ENCODE measurements at regions not wholly inside any gene's neighbourhood (a gene's known extent, or its start where the extent isn't known, plus 50 kb on each side); places are given as distances from the start of the nearest gene placed in this dataset.

- TF ChIP-seq ZBTB40 (IDR thresholded peaks at IDR 0.05) (no peak), ZBTB40 (CRISPR knock-in tag; IDR thresholded peaks at IDR 0.05) (no peak), FIP1L1 (IDR thresholded peaks at IDR 0.05; ENCODE audit: borderline replicate concordance, insufficient read depth, low read depth, low read length) (no peak), ARHGAP35 (CRISPR knock-in tag; IDR thresholded peaks at IDR 0.05; ENCODE audit: borderline replicate concordance) (no peak), CENPX (CRISPR knock-in tag; IDR thresholded peaks at IDR 0.05) (no peak), ZFP41 (CRISPR knock-in tag; IDR thresholded peaks at IDR 0.05; ENCODE audit: borderline replicate concordance) (no peak), ZNF605 (CRISPR knock-in tag; IDR thresholded peaks at IDR 0.05) (no peak)
Observed at GRCh38 chr2:56483081-56483480, 299.3 kb downstream of the CCDC85A start (continued).
